Pons (tissue), 1 donor: ENCODE measurements at regions not wholly inside any gene's neighbourhood (a gene's known extent, or its start where the extent isn't known, plus 50 kb on each side); places are given as distances from the start of the nearest gene placed in this dataset.
"Not testable (repeated sequence)": the region's sequence is repeated elsewhere in the genome, so short reads cannot be mapped to it uniquely, and the experiment has no call there.

Experiments
- DNase-seq: peaks from one replicate; pipeline ENCODE4 v3.0.0-alpha.2; 2016; ENCODE audit warnings: low spot score

DNA sequence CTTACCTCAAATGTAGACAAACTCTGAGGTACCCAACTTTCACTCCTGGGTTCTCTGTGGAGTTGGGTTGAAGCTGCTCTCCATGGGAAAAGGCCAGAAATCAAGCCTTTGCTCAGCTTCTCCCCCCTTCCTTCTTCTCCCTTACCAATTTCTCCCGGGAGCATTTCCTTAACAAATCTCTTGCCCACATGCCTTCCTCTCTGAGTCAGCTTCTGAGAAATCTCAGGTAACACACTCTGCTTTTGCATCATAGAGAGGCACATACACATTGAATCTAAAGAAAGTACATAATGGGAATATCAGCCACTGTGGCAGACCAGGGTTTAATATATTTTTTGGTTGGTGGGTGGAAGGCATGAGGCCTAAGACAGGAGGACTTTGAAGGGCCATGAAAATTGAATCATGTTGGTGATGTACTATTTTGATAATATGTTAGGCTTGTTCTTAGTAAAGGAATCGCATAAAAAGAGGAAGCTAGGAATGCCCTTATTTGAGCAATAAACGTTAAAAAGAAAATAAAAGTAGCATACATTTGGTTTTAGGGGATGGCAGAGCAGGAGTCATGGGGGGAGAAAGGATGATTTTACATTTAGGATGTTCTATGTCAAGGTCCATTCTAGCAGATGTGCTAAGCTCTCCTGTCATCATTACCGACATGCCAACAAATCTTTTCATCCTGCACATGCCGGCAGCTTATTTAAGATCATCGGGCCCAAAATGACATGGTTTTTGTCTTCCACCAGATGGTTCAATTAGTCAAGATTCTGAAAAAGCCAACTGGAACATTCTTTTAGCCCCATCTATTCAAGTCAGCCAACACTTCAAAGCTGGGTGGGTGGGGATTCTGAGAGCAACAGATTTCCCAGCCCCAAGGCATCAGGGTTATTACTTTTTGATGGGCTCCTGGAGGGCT lies 199.5 kb upstream of the CLINT1 start:
- no peak for DNase-seq

DNA sequence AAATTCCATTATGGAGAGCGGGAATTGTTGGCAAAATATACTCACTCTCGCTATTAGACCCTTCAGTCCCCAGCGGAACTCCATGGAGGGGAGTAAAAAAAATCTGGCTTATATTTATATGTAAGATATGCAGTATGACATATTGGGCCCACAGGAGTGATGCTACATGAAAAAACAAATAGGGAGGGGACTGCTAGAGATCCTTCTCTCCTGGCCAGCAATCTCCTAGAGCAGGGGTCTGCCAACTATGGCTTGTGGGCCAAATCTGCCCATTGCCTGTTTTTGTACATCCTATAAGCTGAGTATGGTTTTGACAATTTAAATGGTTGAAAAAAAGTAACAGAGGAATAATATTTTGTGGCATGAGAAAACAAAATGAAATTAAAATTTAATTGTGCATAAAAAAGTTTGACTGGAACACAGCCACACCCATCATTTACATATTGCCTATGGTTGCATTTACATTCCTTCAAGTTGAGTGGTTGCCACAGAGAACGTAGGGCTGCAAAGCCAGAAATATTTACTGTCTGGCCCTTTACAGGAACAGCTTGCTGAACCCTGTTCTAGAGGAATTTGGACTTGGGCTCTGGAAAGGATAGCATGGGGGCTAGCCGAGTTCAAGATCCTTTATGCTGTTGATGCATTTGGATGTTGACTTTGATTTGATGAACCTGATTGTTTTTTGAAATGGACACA lies 197.3 kb upstream of the CLINT1 start:
- no peak for DNase-seq

- DNase-seq = no peak
Measured at GRCh38 chr5:158055111-158055501, 196.2 kb upstream of the CLINT1 start.

DNA sequence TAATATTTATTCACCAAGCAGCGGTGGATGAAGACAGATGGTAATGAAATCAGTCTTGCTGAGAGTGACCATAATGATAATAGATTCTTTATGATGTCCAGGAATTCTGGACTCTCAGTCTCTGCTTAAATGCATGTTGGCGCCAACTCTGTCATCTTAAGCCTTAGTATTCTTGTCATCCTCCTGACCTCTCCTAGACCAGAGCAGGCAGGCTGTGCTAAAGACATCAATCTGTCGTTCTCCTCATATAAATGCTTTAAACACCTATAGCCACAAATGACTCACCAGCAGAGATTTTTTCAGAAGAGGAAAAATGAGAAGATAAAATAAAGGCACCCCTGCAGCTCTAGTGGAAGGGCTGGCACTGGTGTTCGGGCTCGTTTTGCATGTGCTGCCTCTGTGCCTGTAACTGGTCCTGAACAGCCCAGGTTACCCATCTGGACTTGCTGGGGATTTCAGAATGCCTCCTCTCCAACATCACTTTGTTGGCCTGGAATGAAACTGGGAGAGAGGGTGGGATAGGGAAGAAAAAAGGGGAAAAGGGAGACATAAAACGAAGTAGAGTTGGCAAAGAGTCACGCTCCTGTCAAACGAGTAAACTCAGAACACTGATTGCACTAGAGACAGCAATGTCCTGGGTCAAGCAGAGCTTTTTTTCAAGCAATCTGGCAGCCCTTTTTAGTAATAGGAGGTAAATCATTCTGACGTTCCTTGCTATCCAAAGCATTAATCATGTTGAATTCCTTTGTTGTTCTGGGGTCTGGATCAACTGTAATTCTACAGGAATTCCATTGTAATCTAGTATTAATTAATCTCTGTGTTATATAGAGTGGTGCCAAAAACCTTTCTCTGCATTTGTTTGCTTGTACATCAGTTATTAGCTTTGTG lies 195.5 kb upstream of the CLINT1 start:
- no peak for DNase-seq

GRCh38 chr5:158051036-158051435 lies 192.1 kb upstream of the CLINT1 start:
- DNase-seq = no peak

DNA sequence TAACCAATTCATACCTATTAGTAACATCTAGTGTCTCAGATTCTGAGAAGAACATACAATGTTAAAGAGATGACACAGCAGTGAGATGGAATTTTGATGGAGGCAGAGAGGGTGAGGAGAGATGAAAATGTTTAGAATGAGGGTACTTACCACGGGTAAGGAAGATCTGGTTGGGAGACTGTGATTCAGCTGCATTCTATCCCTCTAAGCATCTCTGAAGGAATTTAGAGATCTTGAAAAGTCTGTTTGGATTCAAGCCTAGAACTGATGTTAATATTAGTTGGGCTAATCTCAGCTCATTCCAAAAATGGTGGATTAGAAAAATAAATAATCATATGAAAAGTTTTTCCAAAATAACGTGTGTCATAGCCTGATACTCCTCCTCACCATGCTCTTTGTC lies 191.5 kb upstream of the CLINT1 start:
- DNase-seq = no peak

DNA sequence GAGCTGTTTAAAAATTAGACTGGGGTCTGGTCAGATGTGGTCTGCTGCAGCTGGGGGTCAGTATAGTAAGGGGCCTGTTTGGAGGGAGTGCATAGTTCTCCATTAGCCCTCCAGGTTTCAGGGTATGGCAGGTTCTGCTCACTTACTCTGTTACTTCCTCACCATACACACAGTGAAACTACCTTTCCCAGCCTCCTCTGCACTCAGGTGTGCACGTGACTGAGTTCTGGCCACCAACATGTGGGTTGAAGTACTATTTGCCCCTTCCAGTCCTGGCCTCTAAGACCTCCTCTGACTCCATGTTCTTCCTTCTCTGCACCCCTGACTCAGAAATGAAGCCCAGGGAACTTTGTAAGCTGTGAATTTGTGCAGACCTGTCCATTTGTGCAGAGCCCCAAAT lies 190.5 kb upstream of the CLINT1 start:
- DNase-seq = no peak

GRCh38 chr5:158045696-158046095 lies 186.8 kb upstream of the CLINT1 start:
- no peak for DNase-seq

- no peak for DNase-seq
Measured at GRCh38 chr5:158039911-158040347, 181.0 kb upstream of the CLINT1 start.

DNA sequence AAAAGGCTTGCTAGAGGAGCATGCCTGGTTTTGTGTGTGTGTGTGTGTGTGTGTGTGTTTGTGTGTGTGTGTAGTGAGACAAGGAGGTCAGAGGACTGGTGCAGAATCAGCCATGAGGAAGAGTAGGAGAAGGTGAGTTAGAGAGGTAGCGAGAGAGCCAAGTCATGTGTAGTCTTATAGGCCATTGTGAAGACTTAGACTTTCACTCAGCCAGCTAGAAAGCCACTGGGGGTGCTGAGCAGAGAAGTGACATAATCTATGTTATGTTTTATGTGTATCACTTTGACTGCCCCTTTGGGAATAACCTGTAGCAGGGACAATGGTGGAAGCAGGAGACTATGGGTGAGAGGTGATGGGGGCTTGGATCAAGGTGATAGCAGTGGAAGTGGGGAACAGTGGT lies 180.5 kb upstream of the CLINT1 start:
- no peak for DNase-seq

DNA sequence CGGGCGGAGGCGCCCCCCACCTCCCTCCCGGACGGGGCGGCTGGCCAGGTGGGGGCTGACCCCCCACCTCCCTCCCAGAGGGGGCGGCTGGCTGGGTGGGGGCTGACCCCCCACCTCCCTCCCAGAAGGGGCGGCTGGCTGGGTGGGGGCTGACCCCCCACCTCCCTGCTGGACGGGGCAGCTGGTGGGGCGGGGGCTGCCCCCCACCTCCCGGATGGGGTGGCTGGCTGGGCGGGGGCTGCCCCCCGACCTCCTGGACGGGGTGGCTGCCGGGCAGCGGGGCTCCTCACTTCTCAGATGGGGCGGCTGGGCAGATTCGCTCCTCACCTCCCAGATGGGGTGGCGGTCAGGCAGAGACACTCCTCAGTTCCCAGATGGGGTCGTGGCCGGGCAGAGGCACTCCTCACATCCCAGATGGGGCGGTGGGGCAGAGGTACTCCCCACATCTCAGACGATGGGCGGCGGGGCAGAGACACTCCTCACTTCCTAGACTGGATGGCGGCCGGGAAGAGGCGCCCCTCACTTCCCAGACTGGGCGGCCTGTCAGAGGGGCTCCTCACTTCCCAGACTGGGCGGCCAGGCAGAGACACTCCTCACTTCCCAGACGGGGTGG lies 178.1 kb upstream of the CLINT1 start:
- DNase-seq = not testable (repeated sequence)

- not testable (repeated sequence) for DNase-seq
Measured at GRCh38 chr5:158034586-158034985, 175.6 kb upstream of the CLINT1 start.

GRCh38 chr5:158033724-158034123 lies 174.8 kb upstream of the CLINT1 start:
- DNase-seq = no peak

DNA sequence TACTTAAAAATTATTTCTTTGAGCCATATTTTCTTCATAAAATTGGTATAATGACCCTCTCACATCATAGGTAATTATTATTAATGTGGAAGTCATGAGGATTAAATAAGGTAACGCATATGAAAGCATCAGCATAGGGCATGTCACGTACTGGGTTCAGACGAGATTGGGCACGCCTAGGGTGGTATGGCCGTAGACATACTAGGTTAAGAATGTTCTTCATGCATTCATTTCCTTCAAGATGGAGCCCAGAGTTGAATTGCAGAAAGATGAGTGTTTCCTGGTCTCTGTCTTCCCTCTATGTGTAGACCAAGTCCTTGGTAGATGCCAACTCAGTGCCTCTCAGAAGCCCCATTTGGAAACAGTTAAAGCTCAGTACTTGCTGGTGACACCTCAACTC lies 174.1 kb upstream of the CLINT1 start:
- no peak for DNase-seq

DNA sequence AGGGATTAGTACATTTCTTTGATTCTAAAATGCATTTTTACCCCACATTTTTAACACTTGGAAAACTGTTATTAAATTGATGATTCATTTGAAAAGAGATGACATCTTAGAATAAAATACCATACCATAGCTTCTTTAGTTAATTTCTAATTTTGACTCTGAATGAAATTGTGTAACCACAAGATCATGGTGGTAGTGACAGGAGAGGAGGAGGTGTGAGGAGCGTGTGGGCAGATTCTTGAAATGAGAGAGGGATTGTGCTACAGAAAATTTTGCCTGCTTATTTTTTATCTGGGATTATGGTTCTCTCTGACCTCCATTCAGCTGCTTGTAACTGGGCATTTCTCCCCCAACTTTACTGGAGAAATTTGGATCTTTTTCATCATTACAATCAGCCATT lies 173.3 kb upstream of the CLINT1 start:
- no peak for DNase-seq

DNA sequence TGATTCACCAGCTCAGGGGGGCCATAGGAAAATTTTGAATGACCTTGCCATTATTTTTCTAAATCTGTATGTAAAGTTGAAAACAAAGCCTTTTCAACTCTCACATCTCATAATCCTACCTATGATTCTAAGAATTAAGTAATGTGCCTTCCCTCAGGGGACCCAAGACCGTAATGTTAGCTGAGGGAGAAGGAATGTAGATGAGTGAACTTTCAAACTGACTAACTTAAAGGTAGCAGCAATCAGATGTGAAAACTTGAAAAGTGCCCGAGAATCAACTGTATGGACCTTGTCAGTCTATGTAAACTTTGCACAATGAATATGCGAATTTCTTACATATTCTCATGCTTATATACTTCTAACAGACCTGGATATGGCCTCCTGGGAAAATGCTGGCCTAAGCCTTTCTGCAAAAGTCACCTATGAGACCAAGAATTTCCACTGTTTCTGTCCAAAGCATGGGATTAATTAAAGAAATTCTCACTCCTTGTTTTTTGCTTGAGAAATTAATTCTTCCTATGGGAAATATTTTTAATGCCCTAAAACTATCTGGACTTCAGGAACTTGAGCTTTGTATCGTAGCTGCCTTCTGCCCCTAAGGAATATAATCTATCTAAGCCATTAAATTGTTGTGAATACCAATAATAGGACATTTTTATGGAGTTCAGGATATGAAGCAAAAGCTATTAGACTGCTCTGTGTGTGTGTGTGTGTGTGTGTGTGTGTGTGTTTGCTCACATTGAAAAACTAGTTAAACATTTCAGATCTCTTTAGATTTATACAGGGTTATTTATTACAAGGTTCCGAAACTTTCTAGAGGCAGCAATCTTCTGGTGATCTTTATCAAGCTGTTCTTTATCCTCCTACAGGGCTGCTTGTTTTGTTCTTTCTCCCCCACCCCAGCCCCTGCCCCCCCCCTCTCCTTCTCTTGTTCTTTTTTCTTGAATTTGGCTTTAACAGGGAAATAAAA lies 169.1 kb upstream of the CLINT1 start:
- no peak for DNase-seq

- peak; percentile 71 for DNase-seq
Measured at GRCh38 chr5:158026304-158027031, 167.5 kb upstream of the CLINT1 start.

DNA sequence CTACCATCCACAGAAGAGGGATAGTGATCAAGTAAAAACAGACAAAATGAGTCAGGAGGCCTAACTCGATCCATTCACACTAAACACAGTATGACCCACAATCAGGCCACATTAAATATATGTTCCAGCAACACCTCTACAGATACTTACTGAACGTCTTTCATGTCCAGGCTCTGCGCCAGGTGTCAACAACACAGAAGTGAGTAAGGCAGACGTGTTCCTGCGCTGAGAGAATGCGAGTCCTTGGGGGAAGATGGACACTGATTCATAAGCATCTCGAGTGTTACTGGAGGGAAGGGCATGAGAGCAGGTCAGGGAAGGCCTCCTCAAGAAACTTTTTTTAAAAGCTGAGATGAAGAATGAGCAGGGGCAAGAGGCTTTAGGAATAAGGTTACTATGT lies 164.3 kb upstream of the CLINT1 start:
- DNase-seq = no peak

DNA sequence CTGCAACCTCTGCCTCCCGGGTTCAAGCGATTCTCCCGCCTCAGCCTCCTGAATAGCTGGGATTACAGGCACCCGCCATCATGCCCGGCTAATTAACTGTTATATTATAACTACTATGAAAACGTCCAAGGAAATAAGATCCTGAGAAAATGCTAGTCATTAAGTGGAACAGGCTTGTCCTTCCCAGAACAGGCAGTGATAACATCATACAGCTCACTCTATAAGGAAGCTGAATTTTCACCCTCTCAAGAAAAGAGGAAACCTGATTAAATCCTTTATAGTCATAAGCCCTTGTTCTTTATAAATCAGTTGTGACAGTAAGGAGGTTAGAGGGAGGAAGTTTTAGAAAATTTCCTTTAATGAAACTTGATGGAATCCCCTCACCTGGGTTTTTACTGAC lies 163.9 kb upstream of the CLINT1 start:
- no peak for DNase-seq

GRCh38 chr5:158022393-158022792 lies 163.4 kb upstream of the CLINT1 start:
- DNase-seq = no peak
